GM19043 (cell line): ENCODE measurements at regions not wholly inside any gene's neighbourhood (a gene's known extent, or its start where the extent isn't known, plus 50 kb on each side); places are given as distances from the start of the nearest gene placed in this dataset.
"Not testable (repeated sequence)": the region's sequence is repeated elsewhere in the genome, so short reads cannot be mapped to it uniquely, and the experiment has no call there.

Source experiments
- ATAC-seq: cut with Tn5 transposase; IDR thresholded peaks from one replicate; pipeline ENCODE4 v1.9.1; 2021; ENCODE audit warnings: low read depth; ENCODE audit not compliant: unreplicated experiment

GRCh38 chr6:147947521-147947920 is 395.1 kb upstream of the SASH1 start:
- no peak for ATAC-seq

GRCh38 chr6:147949981-147950622 is 392.5 kb upstream of the SASH1 start:
- no peak for ATAC-seq

GRCh38 chr6:147950623-147950987 is 392.0 kb upstream of the SASH1 start:
- ATAC-seq: no peak

GRCh38 chr6:147951726-147952125 is 390.9 kb upstream of the SASH1 start:
- ATAC-seq: no peak

GRCh38 chr6:147954938-147955337 is 387.7 kb upstream of the SASH1 start:
- ATAC-seq: no peak

GRCh38 chr6:147958683-147959082 is 384.0 kb upstream of the SASH1 start:
- ATAC-seq: no peak

GRCh38 chr6:147961481-147962141 is 381.0 kb upstream of the SASH1 start:
- no peak for ATAC-seq

- not testable (repeated sequence) for ATAC-seq
Observed at GRCh38 chr6:147965448-147965847, 377.2 kb upstream of the SASH1 start.

GRCh38 chr6:147970970-147971369 is 371.7 kb upstream of the SASH1 start:
- no peak for ATAC-seq

- ATAC-seq: no peak
Observed at GRCh38 chr6:147972448-147972847, 370.2 kb upstream of the SASH1 start.

- no peak for ATAC-seq
Observed at GRCh38 chr6:147973806-147974205, 368.8 kb upstream of the SASH1 start.

GRCh38 chr6:147974376-147974775 is 368.3 kb upstream of the SASH1 start:
- no peak for ATAC-seq

GRCh38 chr6:147977851-147978465 is 364.7 kb upstream of the SASH1 start:
- ATAC-seq: no peak

- ATAC-seq: no peak
Observed at GRCh38 chr6:147979966-147980365, 362.7 kb upstream of the SASH1 start.

- ATAC-seq: no peak
Observed at GRCh38 chr6:147983581-147984366, 358.9 kb upstream of the SASH1 start.

GRCh38 chr6:147986846-147987245 is 355.8 kb upstream of the SASH1 start:
- no peak for ATAC-seq

GRCh38 chr6:147990159-147990558 is 352.5 kb upstream of the SASH1 start:
- no peak for ATAC-seq

- no peak for ATAC-seq
Observed at GRCh38 chr6:147991961-147992360, 350.7 kb upstream of the SASH1 start.

GRCh38 chr6:147999001-147999540 is 343.6 kb upstream of the SASH1 start:
- ATAC-seq: no peak

- ATAC-seq: no peak
Observed at GRCh38 chr6:148001844-148002642, 340.6 kb upstream of the SASH1 start.
